ENCODE measurements at regions not wholly inside any gene's neighbourhood (a gene's known extent, or its start where the extent isn't known, plus 50 kb on each side); places are given as distances from the start of the nearest gene placed in this dataset.

- Histone ChIP-seq H3K4me1 (no peaks in the 10 kb centered on the region), H3K9me3 (no peaks in the 10 kb centered on the region), H3K9ac (no peak overlapping the region), H3K36me3 (no peaks in the 10 kb centered on the region), H3K27ac (no peak overlapping the region), H3K4me3 (no peak overlapping the region), H3K27me3 (no peaks in the 10 kb centered on the region), H4K20me1 (no peaks in the 10 kb centered on the region), H3K4me2 (no peak overlapping the region)
- no peak for TF ChIP-seq Cebpa-rat (IDR thresholded peaks at IDR 0.05)
Measured at GRCh38 chr2:76437564-76437963, 726.8 kb upstream of the GCFC2 start.

DNA sequence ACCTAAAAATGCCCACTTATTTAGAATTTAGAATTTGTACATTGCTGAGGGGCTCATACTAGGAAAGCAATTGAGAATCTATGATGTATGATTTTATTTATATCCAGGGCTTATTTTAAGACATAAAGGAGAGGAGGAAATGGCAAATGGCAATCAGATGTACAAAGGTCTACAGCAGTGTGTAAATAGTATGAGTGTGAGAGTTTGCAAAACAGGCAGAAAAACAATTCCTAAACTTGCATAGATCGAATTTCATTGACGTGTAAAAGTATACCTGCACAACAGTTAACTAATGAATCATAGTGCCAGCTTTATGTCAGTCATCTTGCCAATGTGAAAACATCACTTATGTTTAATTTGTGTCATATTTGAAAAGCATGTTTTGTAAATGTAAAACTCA, 718.7 kb upstream of the GCFC2 start:
- no peak for TF ChIP-seq Cebpa-rat (IDR thresholded peaks at IDR 0.05)
- no peaks in the 10 kb centered on the region for H3K36me3 ChIP-seq
- H3K27me3 ChIP-seq, result no peaks in the 10 kb centered on the region
- no peak overlapping the region for H3K9ac ChIP-seq
- no peaks in the 10 kb centered on the region for H3K9me3 ChIP-seq
- no peaks in the 10 kb centered on the region for H4K20me1 ChIP-seq
- H3K4me1 ChIP-seq, result peaks cover 6% of the 10 kb centered on the region; the same call in 1 of the 2 replicates
- H3K4me2 ChIP-seq, result no peak overlapping the region
- no peak overlapping the region for H3K4me3 ChIP-seq
- no peak overlapping the region for H3K27ac ChIP-seq

- Histone ChIP-seq H3K27me3 (no peaks in the 10 kb centered on the region), H3K4me3 (no peak overlapping the region), H3K9me3 (no peaks in the 10 kb centered on the region), H3K4me1 (peaks cover 6% of the 10 kb centered on the region; the same call in 1 of the 2 replicates), H3K36me3 (no peaks in the 10 kb centered on the region), H3K27ac (no peak overlapping the region), H4K20me1 (no peaks in the 10 kb centered on the region), H3K9ac (no peak overlapping the region), H3K4me2 (no peak overlapping the region)
- no peak for TF ChIP-seq Cebpa-rat (IDR thresholded peaks at IDR 0.05)
Measured at GRCh38 chr2:76427452-76427851, 716.7 kb upstream of the GCFC2 start.

DNA sequence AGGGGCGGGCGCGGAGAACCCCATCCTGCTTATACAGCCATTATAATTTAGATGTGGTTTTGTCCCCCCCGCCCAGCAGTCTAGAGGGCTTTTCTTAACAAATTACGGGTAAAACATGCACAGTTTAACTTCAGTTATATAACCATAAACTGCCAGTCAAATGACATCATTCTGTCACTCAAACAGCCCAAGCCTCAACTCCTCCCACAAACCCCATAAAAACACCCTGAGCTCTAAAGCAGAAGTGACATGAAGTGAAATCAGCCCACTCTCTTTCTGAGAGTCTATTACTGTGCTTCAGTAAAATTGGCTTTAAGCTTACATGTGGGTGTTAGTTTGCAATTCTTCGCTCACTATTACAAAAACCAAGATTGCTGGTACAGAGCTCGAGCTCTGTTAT, 705.1 kb upstream of the GCFC2 start:
- peaks cover 6% of the 10 kb centered on the region; the same call in 1 of the 2 replicates for H3K9me3 ChIP-seq
- H3K27ac ChIP-seq, result no peak overlapping the region
- H3K4me3 ChIP-seq, result no peak overlapping the region
- no peaks in the 10 kb centered on the region for H3K36me3 ChIP-seq
- H3K4me1 ChIP-seq, result no peaks in the 10 kb centered on the region
- H3K9ac ChIP-seq, result no peak overlapping the region
- no peak overlapping the region for H3K4me2 ChIP-seq
- H3K27me3 ChIP-seq, result no peaks in the 10 kb centered on the region
- TF ChIP-seq Cebpa-rat (IDR thresholded peaks at IDR 0.05), result no peak
- H4K20me1 ChIP-seq, result no peaks in the 10 kb centered on the region

GRCh38 chr2:76413436-76413835, 702.7 kb upstream of the GCFC2 start:
- H3K27ac ChIP-seq, result no peak overlapping the region
- no peak for TF ChIP-seq Cebpa-rat (IDR thresholded peaks at IDR 0.05)
- H4K20me1 ChIP-seq, result no peaks in the 10 kb centered on the region
- peaks cover 11% of the 10 kb centered on the region for H3K9me3 ChIP-seq
- H3K4me2 ChIP-seq, result no peak overlapping the region
- no peaks in the 10 kb centered on the region for H3K36me3 ChIP-seq
- no peaks in the 10 kb centered on the region for H3K4me1 ChIP-seq
- H3K27me3 ChIP-seq, result no peaks in the 10 kb centered on the region
- no peak overlapping the region for H3K4me3 ChIP-seq
- no peak overlapping the region for H3K9ac ChIP-seq

- H3K27me3 ChIP-seq, result no peaks in the 10 kb centered on the region
- H3K9ac ChIP-seq, result no peak overlapping the region
- H4K20me1 ChIP-seq, result no peaks in the 10 kb centered on the region
- no peak overlapping the region for H3K4me3 ChIP-seq
- no peak overlapping the region for H3K4me2 ChIP-seq
- TF ChIP-seq Cebpa-rat (IDR thresholded peaks at IDR 0.05), result no peak
- no peaks in the 10 kb centered on the region for H3K4me1 ChIP-seq
- H3K27ac ChIP-seq, result no peak overlapping the region
- H3K36me3 ChIP-seq, result no peaks in the 10 kb centered on the region
- peaks cover 49% of the 10 kb centered on the region for H3K9me3 ChIP-seq
Measured at GRCh38 chr2:76406134-76406855, 695.6 kb upstream of the GCFC2 start.

GRCh38 chr2:76393356-76393755, 682.6 kb upstream of the GCFC2 start:
- Histone ChIP-seq H3K9ac (no peak overlapping the region), H3K27ac (no peak overlapping the region), H3K27me3 (no peaks in the 10 kb centered on the region), H3K36me3 (no peaks in the 10 kb centered on the region), H3K9me3 (peaks cover 28% of the 10 kb centered on the region; the same call in 1 of the 2 replicates), H4K20me1 (no peaks in the 10 kb centered on the region), H3K4me3 (no peak overlapping the region), H3K4me1 (peaks cover 50% of the 10 kb centered on the region), H3K4me2 (no peak overlapping the region)
- TF ChIP-seq Cebpa-rat (IDR thresholded peaks at IDR 0.05), result no peak

GRCh38 chr2:76391678-76392077, 681.0 kb upstream of the GCFC2 start:
- H3K9ac ChIP-seq, result peak overlapping the region; percentile 28; the same call in 1 of the 2 replicates
- H3K4me2 ChIP-seq, result peak overlapping the region; percentile 75
- H3K9me3 ChIP-seq, result peaks cover 23% of the 10 kb centered on the region
- H4K20me1 ChIP-seq, result no peaks in the 10 kb centered on the region
- no peaks in the 10 kb centered on the region for H3K36me3 ChIP-seq
- peaks cover 50% of the 10 kb centered on the region for H3K4me1 ChIP-seq
- no peak overlapping the region for H3K4me3 ChIP-seq
- 0 out of 2 replicates have a peak overlapping the region, but pooled peaks have one; percentile 15 for H3K27ac ChIP-seq
- no peak for TF ChIP-seq Cebpa-rat (IDR thresholded peaks at IDR 0.05)
- H3K27me3 ChIP-seq, result no peaks in the 10 kb centered on the region

GRCh38 chr2:76387294-76387693, 676.6 kb upstream of the GCFC2 start:
- Histone ChIP-seq H3K4me1 (peaks cover 21% of the 10 kb centered on the region), H3K27ac (no peak overlapping the region), H3K9ac (no peak overlapping the region), H3K4me3 (no peak overlapping the region), H3K4me2 (no peak overlapping the region), H3K36me3 (no peaks in the 10 kb centered on the region), H3K27me3 (no peaks in the 10 kb centered on the region), H3K9me3 (peaks cover 20% of the 10 kb centered on the region), H4K20me1 (no peaks in the 10 kb centered on the region)
- no peak for TF ChIP-seq Cebpa-rat (IDR thresholded peaks at IDR 0.05)

GRCh38 chr2:76385943-76386342, 675.2 kb upstream of the GCFC2 start:
- Histone ChIP-seq H3K9ac (no peak overlapping the region), H3K9me3 (peaks cover 20% of the 10 kb centered on the region), H4K20me1 (no peaks in the 10 kb centered on the region), H3K4me2 (no peak overlapping the region), H3K27ac (no peak overlapping the region), H3K4me3 (no peak overlapping the region), H3K36me3 (no peaks in the 10 kb centered on the region), H3K27me3 (no peaks in the 10 kb centered on the region), H3K4me1 (peaks cover 7% of the 10 kb centered on the region)
- no peak for TF ChIP-seq Cebpa-rat (IDR thresholded peaks at IDR 0.05)

Data from BLaER1 (cell line).